ENCODE measurements at regions not wholly inside any gene's neighbourhood (a gene's known extent, or its start where the extent isn't known, plus 50 kb on each side); places are given as distances from the start of the nearest gene placed in this dataset.

GRCh38 chr7:108863227-108863848 is 293.7 kb downstream of the DNAJB9 start:
- intact Hi-C loops (cut with DNase I; ENCODE audit: low total_unique reads), result no loop called here
- H3K4me1 ChIP-seq, result no peaks in the 10 kb centered on the region
- TF ChIP-seq POLR2A (IDR thresholded peaks at IDR 0.05), result no peak
- no peak for TF ChIP-seq CTCF (IDR thresholded peaks at IDR 0.05)
- no peak for DNase-seq
- no peaks in the 10 kb centered on the region for H3K36me3 ChIP-seq
- H3K4me3 ChIP-seq, result no peak overlapping the region
- H3K9me3 ChIP-seq, result no peaks in the 10 kb centered on the region
- H3K27ac ChIP-seq, result no peak overlapping the region
- H3K27me3 ChIP-seq, result no peaks in the 10 kb centered on the region

GRCh38 chr7:108869070-108869469 is 299.4 kb downstream of the DNAJB9 start:
- H3K27ac ChIP-seq, result no peak overlapping the region
- intact Hi-C loops (cut with DNase I; ENCODE audit: low total_unique reads), result no loop called here
- H3K36me3 ChIP-seq, result no peaks in the 10 kb centered on the region
- no peaks in the 10 kb centered on the region for H3K9me3 ChIP-seq
- no peak overlapping the region for H3K4me3 ChIP-seq
- TF ChIP-seq POLR2A (IDR thresholded peaks at IDR 0.05) (no peak), CTCF (IDR thresholded peaks at IDR 0.05) (no peak)
- H3K4me1 ChIP-seq, result no peaks in the 10 kb centered on the region
- DNase-seq, result no peak
- no peaks in the 10 kb centered on the region for H3K27me3 ChIP-seq

- H3K27ac ChIP-seq, result no peak overlapping the region
- H3K27me3 ChIP-seq, result no peaks in the 10 kb centered on the region
- no peaks in the 10 kb centered on the region for H3K9me3 ChIP-seq
- no peak for TF ChIP-seq POLR2A (IDR thresholded peaks at IDR 0.05)
- TF ChIP-seq CTCF (IDR thresholded peaks at IDR 0.05), result no peak
- no peaks in the 10 kb centered on the region for H3K4me1 ChIP-seq
- no peaks in the 10 kb centered on the region for H3K36me3 ChIP-seq
- no peak overlapping the region for H3K4me3 ChIP-seq
- intact Hi-C loops (cut with DNase I; ENCODE audit: low total_unique reads), result no loop called here
- no peak for DNase-seq
Measured at GRCh38 chr7:108875139-108875538, 305.5 kb downstream of the DNAJB9 start.

GRCh38 chr7:108890862-108891261 is 321.2 kb downstream of the DNAJB9 start:
- TF ChIP-seq POLR2A (IDR thresholded peaks at IDR 0.05) (no peak), CTCF (IDR thresholded peaks at IDR 0.05) (no peak)
- no peaks in the 10 kb centered on the region for H3K4me1 ChIP-seq
- no peak overlapping the region for H3K4me3 ChIP-seq
- H3K27ac ChIP-seq, result no peak overlapping the region
- no peaks in the 10 kb centered on the region for H3K9me3 ChIP-seq
- no peaks in the 10 kb centered on the region for H3K27me3 ChIP-seq
- intact Hi-C loops (cut with DNase I; ENCODE audit: low total_unique reads), result no loop called here
- DNase-seq, result no peak
- no peaks in the 10 kb centered on the region for H3K36me3 ChIP-seq

GRCh38 chr7:108908456-108908855 is 338.8 kb downstream of the DNAJB9 start:
- no peaks in the 10 kb centered on the region for H3K36me3 ChIP-seq
- H3K27me3 ChIP-seq, result no peaks in the 10 kb centered on the region
- intact Hi-C loops (cut with DNase I; ENCODE audit: low total_unique reads), result no loop called here
- DNase-seq, result no peak
- H3K9me3 ChIP-seq, result no peaks in the 10 kb centered on the region
- no peak overlapping the region for H3K27ac ChIP-seq
- TF ChIP-seq CTCF (IDR thresholded peaks at IDR 0.05), result no peak
- H3K4me3 ChIP-seq, result no peak overlapping the region
- no peaks in the 10 kb centered on the region for H3K4me1 ChIP-seq

All from uterus (tissue), 3 donors.